AG09319 (cell line): ENCODE measurements at regions not wholly inside any gene's neighbourhood (a gene's known extent, or its start where the extent isn't known, plus 50 kb on each side); places are given as distances from the start of the nearest gene placed in this dataset.

Experiments used
- DNase-seq: peaks from one replicate; pipeline ENCODE4 v3.0.0-alpha.2; 2010; ENCODE audit warnings: low read depth; ENCODE audit errors: extremely low read depth
- CTCF ChIP-seq: IDR thresholded peaks from 2 replicates; pipeline ENCODE4 v1.5.1; 2011; ENCODE audit warnings: low read depth, mild to moderate bottlenecking, inconsistent platforms, low read length, moderate library complexity

GRCh38 chr10:7084280-7085005 lies 326.4 kb downstream of the SFMBT2 start:
- no peak for DNase-seq

GRCh38 chr10:7082967-7083366 lies 327.9 kb downstream of the SFMBT2 start:
- DNase-seq, result no peak
- TF ChIP-seq CTCF, result no peak

More at GRCh38 chr10:7084280-7085005, 326.4 kb downstream of the SFMBT2 start:
- no peak for TF ChIP-seq CTCF

GRCh38 chr10:7077880-7078279 lies 333.0 kb downstream of the SFMBT2 start:
- DNase-seq, result no peak
- TF ChIP-seq CTCF, result no peak

- no peak for DNase-seq
- TF ChIP-seq CTCF, result no peak
Measured at GRCh38 chr10:7075851-7076250, 335.0 kb downstream of the SFMBT2 start.

- no peak for TF ChIP-seq CTCF
- DNase-seq, result no peak
Measured at GRCh38 chr10:7075110-7075509, 335.7 kb downstream of the SFMBT2 start.

GRCh38 chr10:7071421-7071820 lies 339.4 kb downstream of the SFMBT2 start:
- no peak for TF ChIP-seq CTCF
- DNase-seq, result no peak

- TF ChIP-seq CTCF, result no peak
- DNase-seq, result no peak
Measured at GRCh38 chr10:7070950-7071349, 339.9 kb downstream of the SFMBT2 start.
